ENCODE measurements at regions not wholly inside any gene's neighbourhood (a gene's known extent, or its start where the extent isn't known, plus 50 kb on each side); places are given as distances from the start of the nearest gene placed in this dataset.

DNA sequence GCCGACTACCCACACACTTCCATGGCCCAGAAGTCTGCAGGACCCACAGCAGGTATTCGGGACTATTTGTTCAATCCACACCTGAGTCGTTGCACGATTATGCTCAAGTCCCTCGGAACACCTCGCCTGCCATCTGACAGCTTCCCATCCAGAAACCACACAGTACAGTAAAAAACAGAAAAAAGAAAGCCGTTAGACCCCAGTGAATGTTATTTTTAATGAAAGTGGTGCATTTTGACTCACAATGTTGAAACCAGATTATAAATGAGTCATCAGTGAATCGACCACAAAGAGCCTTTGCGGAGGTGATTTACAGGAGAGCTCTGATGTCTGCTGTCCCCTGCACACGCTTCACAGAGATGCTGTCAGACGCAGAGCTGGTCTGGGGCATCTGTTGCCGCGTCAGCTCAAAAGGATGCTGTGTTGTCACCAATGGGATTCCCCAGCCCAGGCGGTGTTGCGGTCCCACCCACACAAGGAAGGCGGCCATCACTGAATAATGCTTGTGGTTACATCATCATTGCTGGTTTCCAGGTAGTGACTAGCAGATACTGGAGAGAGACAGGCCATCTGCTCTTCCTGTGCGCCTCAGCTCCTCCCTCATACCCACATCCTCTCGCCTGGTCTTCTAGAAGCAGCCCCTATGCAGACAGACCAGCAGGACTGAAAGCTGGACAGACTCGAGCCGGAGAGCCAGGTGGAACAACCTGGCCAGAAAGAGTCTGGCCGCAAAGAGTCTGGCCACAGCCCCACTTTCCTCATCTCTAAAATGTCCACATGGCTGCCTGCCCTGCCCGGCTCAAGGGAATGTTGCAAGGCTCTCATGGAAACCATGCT, 116.8 kb downstream of the TOMM20 start (continued):
- TF ChIP-seq, protein P1, sequence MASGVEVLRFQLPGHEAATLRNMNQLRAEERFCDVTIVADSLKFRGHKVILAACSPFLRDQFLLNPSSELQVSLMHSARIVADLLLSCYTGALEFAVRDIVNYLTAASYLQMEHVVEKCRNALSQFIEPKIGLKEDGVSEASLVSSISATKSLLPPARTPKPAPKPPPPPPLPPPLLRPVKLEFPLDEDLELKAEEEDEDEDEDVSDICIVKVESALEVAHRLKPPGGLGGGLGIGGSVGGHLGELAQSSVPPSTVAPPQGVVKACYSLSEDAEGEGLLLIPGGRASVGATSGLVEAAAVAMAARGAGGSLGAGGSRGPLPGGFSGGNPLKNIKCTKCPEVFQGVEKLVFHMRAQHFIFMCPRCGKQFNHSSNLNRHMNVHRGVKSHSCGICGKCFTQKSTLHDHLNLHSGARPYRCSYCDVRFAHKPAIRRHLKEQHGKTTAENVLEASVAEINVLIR (CRISPR knock-in tag; IDR thresholded peaks at IDR 0.05): no peak
- TF ChIP-seq U2AF1 (optimal IDR thresholded peaks at IDR 0.05; ENCODE audit: low read depth, low read length) (no peak), DACH1 (IDR thresholded peaks at IDR 0.05; ENCODE audit: partially characterized antibody) (peak; percentile 11), E2F3 (CRISPR knock-in tag; IDR thresholded peaks at IDR 0.05) (no peak), SIN3A (IDR thresholded peaks at IDR 0.05; ENCODE audit: borderline replicate concordance in 2 of 2, control insufficient read depth in 1 of 2, low read depth in 2 of 2, low read length in 2 of 2) (no peak), ZNF232 (CRISPR knock-in tag; IDR thresholded peaks at IDR 0.05) (no peak), SRF (CRISPR knock-in tag; IDR thresholded peaks at IDR 0.05) (0 out of 4 replicates have a peak, but pooled peaks of 1 of the 2 experiments have one; percentile 52), JUND (IDR thresholded peaks at IDR 0.05; ENCODE audit: borderline replicate concordance, low read depth, low read length) (peak; percentile 91), JUND (tag; IDR thresholded peaks at IDR 0.05; ENCODE audit: borderline replicate concordance, low read depth, low read length) (peak; percentile 89), TAL1 (IDR thresholded peaks at IDR 0.05) (peak; percentile 9; the same call in 1 of the 2 replicates), ZNF253 (CRISPR knock-in tag; conservative IDR thresholded peaks at IDR 0.05) (no peak), FOXA3 (CRISPR knock-in tag; conservative IDR thresholded peaks at IDR 0.05 in 1 of 2, IDR thresholded peaks at IDR 0.05 in 1 of 2) (no peak), SAFB2 (IDR thresholded peaks at IDR 0.05; ENCODE audit: borderline replicate concordance, low read depth, low read length, severe bottlenecking) (no peak)
- TF ChIP-seq, protein P2, sequence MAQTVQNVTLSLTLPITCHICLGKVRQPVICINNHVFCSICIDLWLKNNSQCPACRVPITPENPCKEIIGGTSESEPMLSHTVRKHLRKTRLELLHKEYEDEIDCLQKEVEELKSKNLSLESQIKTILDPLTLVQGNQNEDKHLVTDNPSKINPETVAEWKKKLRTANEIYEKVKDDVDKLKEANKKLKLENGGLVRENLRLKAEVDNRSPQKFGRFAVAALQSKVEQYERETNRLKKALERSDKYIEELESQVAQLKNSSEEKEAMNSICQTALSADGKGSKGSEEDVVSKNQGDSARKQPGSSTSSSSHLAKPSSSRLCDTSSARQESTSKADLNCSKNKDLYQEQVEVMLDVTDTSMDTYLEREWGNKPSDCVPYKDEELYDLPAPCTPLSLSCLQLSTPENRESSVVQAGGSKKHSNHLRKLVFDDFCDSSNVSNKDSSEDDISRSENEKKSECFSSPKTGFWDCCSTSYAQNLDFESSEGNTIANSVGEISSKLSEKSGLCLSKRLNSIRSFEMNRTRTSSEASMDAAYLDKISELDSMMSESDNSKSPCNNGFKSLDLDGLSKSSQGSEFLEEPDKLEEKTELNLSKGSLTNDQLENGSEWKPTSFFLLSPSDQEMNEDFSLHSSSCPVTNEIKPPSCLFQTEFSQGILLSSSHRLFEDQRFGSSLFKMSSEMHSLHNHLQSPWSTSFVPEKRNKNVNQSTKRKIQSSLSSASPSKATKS (CRISPR knock-in tag; IDR thresholded peaks at IDR 0.05): no peak
- TF ChIP-seq, protein P3, sequence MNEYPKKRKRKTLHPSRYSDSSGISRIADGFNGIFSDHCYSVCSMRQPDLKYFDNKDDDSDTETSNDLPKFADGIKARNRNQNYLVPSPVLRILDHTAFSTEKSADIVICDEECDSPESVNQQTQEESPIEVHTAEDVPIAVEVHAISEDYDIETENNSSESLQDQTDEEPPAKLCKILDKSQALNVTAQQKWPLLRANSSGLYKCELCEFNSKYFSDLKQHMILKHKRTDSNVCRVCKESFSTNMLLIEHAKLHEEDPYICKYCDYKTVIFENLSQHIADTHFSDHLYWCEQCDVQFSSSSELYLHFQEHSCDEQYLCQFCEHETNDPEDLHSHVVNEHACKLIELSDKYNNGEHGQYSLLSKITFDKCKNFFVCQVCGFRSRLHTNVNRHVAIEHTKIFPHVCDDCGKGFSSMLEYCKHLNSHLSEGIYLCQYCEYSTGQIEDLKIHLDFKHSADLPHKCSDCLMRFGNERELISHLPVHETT (CRISPR knock-in tag; conservative IDR thresholded peaks at IDR 0.05 in 1 of 2, IDR thresholded peaks at IDR 0.05 in 1 of 2): no peak
- TF ChIP-seq, protein P4, sequence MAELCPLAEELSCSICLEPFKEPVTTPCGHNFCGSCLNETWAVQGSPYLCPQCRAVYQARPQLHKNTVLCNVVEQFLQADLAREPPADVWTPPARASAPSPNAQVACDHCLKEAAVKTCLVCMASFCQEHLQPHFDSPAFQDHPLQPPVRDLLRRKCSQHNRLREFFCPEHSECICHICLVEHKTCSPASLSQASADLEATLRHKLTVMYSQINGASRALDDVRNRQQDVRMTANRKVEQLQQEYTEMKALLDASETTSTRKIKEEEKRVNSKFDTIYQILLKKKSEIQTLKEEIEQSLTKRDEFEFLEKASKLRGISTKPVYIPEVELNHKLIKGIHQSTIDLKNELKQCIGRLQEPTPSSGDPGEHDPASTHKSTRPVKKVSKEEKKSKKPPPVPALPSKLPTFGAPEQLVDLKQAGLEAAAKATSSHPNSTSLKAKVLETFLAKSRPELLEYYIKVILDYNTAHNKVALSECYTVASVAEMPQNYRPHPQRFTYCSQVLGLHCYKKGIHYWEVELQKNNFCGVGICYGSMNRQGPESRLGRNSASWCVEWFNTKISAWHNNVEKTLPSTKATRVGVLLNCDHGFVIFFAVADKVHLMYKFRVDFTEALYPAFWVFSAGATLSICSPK (IDR thresholded peaks at IDR 0.05; ENCODE audit: borderline replicate concordance): no peak

Data from K562 (cell line).